Retinal pigment epithelial cell (primary cell): ENCODE measurements at regions not wholly inside any gene's neighbourhood (a gene's known extent, or its start where the extent isn't known, plus 50 kb on each side); places are given as distances from the start of the nearest gene placed in this dataset.

ENCODE experiments used
- DNase-seq: peaks from one replicate; pipeline ENCODE4 v3.0.0-alpha.2; 2010; ENCODE audit warnings: low read depth
- H3K4me3 ChIP-seq: 2 replicates; pipeline ENCODE4 v1.5.1; 2011; ENCODE audit warnings: mild to moderate bottlenecking, low read length, control low read depth, moderate library complexity
- CTCF ChIP-seq: conservative IDR thresholded peaks from 2 replicates; pipeline ENCODE4 v1.5.1; 2011; ENCODE audit warnings: low read depth, low read length, control low read depth, inconsistent platforms

DNA sequence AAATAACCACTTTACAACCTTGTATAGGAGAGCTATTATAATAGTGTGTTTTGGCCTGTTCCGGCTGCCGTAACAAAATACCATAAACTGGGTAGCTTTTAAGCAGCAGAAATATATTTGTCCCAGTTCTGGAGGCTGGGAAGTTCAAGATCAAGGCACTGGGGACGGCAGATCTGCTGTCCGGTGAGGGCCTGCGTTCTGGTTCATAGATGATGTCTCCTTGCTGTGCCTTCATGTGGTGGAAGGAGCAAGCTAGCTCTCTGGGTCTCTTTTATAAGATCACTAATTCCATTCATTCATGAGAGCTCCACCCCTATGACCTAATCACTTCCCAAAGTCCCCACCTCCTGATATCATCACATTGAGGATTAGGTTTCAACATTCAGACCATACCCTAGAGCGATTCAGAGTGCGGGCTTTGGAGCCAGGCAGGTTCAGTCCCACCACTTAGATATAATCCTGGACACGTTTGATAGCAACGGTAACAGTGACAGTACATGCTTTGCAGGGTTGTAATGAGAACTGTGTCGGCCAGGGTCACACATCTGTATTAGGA is 76.2 kb upstream of the ZFHX3 start:
- no peak for DNase-seq
- no peak for TF ChIP-seq CTCF
- H3K4me3 ChIP-seq, result no peak overlapping the region

- no peak overlapping the region for H3K4me3 ChIP-seq
- no peak for DNase-seq
- no peak for TF ChIP-seq CTCF
Measured at GRCh38 chr16:73122604-73123391, 74.9 kb upstream of the ZFHX3 start.

GRCh38 chr16:73116576-73116975 is 68.6 kb upstream of the ZFHX3 start:
- TF ChIP-seq CTCF, result no peak
- H3K4me3 ChIP-seq, result no peak overlapping the region
- DNase-seq, result no peak

- peak; percentile 52 for DNase-seq
- TF ChIP-seq CTCF, result no peak
- H3K4me3 ChIP-seq, result no peak overlapping the region
Measured at GRCh38 chr16:73113336-73113735, 65.4 kb upstream of the ZFHX3 start.

GRCh38 chr16:73108195-73108963 is 60.5 kb upstream of the ZFHX3 start:
- no peak for DNase-seq
- no peak overlapping the region for H3K4me3 ChIP-seq
- TF ChIP-seq CTCF, result no peak

DNA sequence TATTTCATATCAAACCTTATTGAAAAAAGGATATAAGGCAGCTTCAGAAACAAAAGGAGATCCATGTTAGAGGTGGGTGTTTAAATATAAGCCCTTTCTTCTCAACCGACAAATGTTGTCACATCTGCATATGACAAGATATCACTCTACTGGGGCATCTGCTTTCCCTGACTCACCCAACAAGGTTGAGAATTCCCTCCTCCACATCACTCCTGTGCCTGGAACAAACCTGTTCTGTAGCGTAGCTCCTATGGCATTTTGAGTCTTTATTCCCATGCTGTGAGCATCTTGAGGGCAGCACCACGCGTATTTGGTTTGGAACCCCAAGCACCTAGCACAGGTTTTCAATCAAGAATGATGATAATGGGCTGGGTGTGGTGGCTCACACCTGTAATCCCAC is 59.4 kb upstream of the ZFHX3 start:
- TF ChIP-seq CTCF, result no peak
- no peak overlapping the region for H3K4me3 ChIP-seq
- DNase-seq, result no peak
